Keratinocyte (primary cell): ENCODE measurements at regions not wholly inside any gene's neighbourhood (a gene's known extent, or its start where the extent isn't known, plus 50 kb on each side); places are given as distances from the start of the nearest gene placed in this dataset.

Experiments
- DNase-seq: peaks from one replicate; pipeline ENCODE4 v3.0.0-alpha.2; 2011; ENCODE audit warnings: low read depth, missing footprints, low spot score
- FAIRE-seq: peaks from 2 replicates; lab custom pipeline; 2011; peaks lifted over from hg19 to GRCh38; lab: Jason Lieb, UNC
- H2AFZ ChIP-seq: 2 replicates; pipeline ENCODE4 v1.6.0; 2012; ENCODE audit warnings: low read length, control low read depth, inconsistent platforms; ENCODE audit not compliant: control insufficient read depth
- H3K27ac ChIP-seq: 2 replicates; pipeline ENCODE4 v1.5.1; 2011; ENCODE audit warnings: low read length; ENCODE audit not compliant: control insufficient read depth, insufficient read depth
- H3K27me3 ChIP-seq: 3 replicates; pipeline ENCODE4 v1.6.0; 2011; ENCODE audit warnings: low read length; ENCODE audit not compliant: control insufficient read depth, insufficient read depth; ENCODE audit errors: extremely low read depth
- H3K36me3 ChIP-seq, 2 experiments: 2 replicates in 1 of 2; 3 replicates in 1 of 2; pipeline ENCODE4 v1.5.1; 2011; ENCODE audit warnings: low read length in 2 of 2, mild to moderate bottlenecking in 1 of 2; ENCODE audit not compliant: control insufficient read depth in 2 of 2, insufficient read depth in 2 of 2; ENCODE audit errors: extremely low read depth in 1 of 2
- H3K4me1 ChIP-seq: 3 replicates; pipeline ENCODE4 v1.5.1; 2011; ENCODE audit warnings: low read length; ENCODE audit not compliant: control insufficient read depth, insufficient read depth; ENCODE audit errors: extremely low read depth
- H3K4me2 ChIP-seq: 3 replicates; pipeline ENCODE4 v1.6.0; 2011; ENCODE audit warnings: low read depth, low read length; ENCODE audit not compliant: control insufficient read depth, insufficient read depth; ENCODE audit errors: extremely low read depth
- H3K4me3 ChIP-seq, 3 experiments: fragments of 200-600 bp in 1 of 3; sonication (generic) in 1 of 3; 2 replicates in 2 of 3; 3 replicates in 1 of 3; pipeline ENCODE4 v1.5.1; 2011 to 2016; ENCODE audit warnings: low read length in 3 of 3, mild to moderate bottlenecking in 3 of 3, control low read depth in 2 of 3, inconsistent platforms in 1 of 3, low read depth in 1 of 3, mixed read lengths in 1 of 3, mixed run types in 1 of 3, moderate library complexity in 1 of 3; ENCODE audit not compliant: control insufficient read depth in 2 of 3, insufficient read depth in 2 of 3; ENCODE audit errors: extremely low read depth in 1 of 3
- H3K79me2 ChIP-seq: 2 replicates; pipeline ENCODE4 v1.6.0; 2012; ENCODE audit warnings: low read length; ENCODE audit not compliant: control insufficient read depth, insufficient read depth
- H3K9ac ChIP-seq: 3 replicates; pipeline ENCODE4 v1.6.0; 2011; ENCODE audit warnings: low read length; ENCODE audit not compliant: control insufficient read depth, insufficient read depth; ENCODE audit errors: extremely low read depth
- H3K9me1 ChIP-seq: 3 replicates; pipeline ENCODE4 v1.6.0; 2011; ENCODE audit warnings: low read length; ENCODE audit not compliant: control insufficient read depth, insufficient read depth; ENCODE audit errors: extremely low read depth
- H3K9me3 ChIP-seq: 2 replicates; pipeline ENCODE4 v1.5.1; 2012; ENCODE audit warnings: low read depth, low read length; ENCODE audit not compliant: control insufficient read depth
- H4K20me1 ChIP-seq: 3 replicates; pipeline ENCODE4 v1.6.0; 2011; ENCODE audit warnings: low read length; ENCODE audit not compliant: control insufficient read depth, insufficient read depth; ENCODE audit errors: extremely low read depth
- EZH2 ChIP-seq: IDR thresholded peaks from one replicate; pipeline ENCODE4 v1.6.1; 2012; ENCODE audit warnings: inconsistent platforms, mild to moderate bottlenecking, low read length, moderate library complexity
- dilution Hi-C: fragments of 300-500 bp; cut with MboI; formaldehyde crosslinking; loops from one replicate; pipeline ENCODE4 v1.7.0; 2020; ENCODE audit warnings: low sequenced_read_pairs; ENCODE audit not compliant: extremely low pct_ligation_motif_present
- TF ChIP-seq, protein P1 (sequence below), 3 experiments: IDR thresholded peaks in 1 of 3; conservative IDR thresholded peaks in 1 of 3; optimal IDR thresholded peaks in 1 of 3; 2 replicates in 2 of 3; 3 replicates in 1 of 3; pipeline versions ENCODE3 to v1.5.1; 2011; ENCODE audit warnings: low read length in 3 of 3, mild to moderate bottlenecking in 3 of 3, moderate library complexity in 2 of 3, control low read depth in 1 of 3, inconsistent platforms in 1 of 3; ENCODE audit not compliant: insufficient read depth in 2 of 3; ENCODE audit errors: extremely low read depth in 1 of 3

DNA sequence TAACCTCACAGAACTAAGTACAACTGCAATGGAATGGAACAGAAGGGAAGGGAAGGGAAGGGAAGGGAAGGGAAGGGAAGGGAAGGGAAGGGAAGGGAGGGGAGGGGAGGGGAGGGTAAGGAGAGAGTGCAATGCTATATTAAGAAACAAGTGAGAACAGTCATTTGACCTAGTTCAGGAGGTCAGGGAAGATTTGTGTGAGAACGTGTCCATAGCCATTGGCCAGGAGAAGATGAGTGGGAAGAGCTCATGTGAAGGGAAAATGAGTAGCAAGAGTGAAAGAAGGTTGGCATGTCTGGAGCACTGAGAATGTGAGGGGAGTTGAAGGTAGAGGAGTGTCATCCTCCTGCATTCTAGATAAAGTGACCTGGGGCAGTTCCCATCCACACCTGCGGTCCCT, 481.6 kb downstream of the IRS1 start:
- Histone ChIP-seq H3K36me3 (no peaks in the 10 kb centered on the region), H3K27ac (no peak overlapping the region), H2AFZ (no peak overlapping the region), H3K4me3 (no peak overlapping the region), H3K27me3 (no peaks in the 10 kb centered on the region), H4K20me1 (no peaks in the 10 kb centered on the region), H3K9me3 (no peaks in the 10 kb centered on the region), H3K79me2 (no peaks in the 10 kb centered on the region), H3K9me1 (no peaks in the 10 kb centered on the region), H3K9ac (no peak overlapping the region), H3K4me1 (no peaks in the 10 kb centered on the region), H3K4me2 (no peak overlapping the region)
- no peak for DNase-seq
- FAIRE-seq, result no peak
- TF ChIP-seq, protein P1, sequence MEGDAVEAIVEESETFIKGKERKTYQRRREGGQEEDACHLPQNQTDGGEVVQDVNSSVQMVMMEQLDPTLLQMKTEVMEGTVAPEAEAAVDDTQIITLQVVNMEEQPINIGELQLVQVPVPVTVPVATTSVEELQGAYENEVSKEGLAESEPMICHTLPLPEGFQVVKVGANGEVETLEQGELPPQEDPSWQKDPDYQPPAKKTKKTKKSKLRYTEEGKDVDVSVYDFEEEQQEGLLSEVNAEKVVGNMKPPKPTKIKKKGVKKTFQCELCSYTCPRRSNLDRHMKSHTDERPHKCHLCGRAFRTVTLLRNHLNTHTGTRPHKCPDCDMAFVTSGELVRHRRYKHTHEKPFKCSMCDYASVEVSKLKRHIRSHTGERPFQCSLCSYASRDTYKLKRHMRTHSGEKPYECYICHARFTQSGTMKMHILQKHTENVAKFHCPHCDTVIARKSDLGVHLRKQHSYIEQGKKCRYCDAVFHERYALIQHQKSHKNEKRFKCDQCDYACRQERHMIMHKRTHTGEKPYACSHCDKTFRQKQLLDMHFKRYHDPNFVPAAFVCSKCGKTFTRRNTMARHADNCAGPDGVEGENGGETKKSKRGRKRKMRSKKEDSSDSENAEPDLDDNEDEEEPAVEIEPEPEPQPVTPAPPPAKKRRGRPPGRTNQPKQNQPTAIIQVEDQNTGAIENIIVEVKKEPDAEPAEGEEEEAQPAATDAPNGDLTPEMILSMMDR (optimal IDR thresholded peaks at IDR 0.05 in 1 of 3, IDR thresholded peaks at IDR 0.05 in 1 of 3, conservative IDR thresholded peaks at IDR 0.05 in 1 of 3; ENCODE audit: extremely low read depth in 1 of 3, insufficient read depth in 2 of 3, low read length in 3 of 3), result no peak
- no peak for TF ChIP-seq EZH2
- dilution Hi-C loops, result no loop called here

GRCh38 chr2:226313060-226313459, 486.6 kb downstream of the IRS1 start:
- no peaks in the 10 kb centered on the region for H4K20me1 ChIP-seq
- H3K27me3 ChIP-seq, result no peaks in the 10 kb centered on the region
- FAIRE-seq, result no peak
- no peak for DNase-seq
- dilution Hi-C loops, result no loop called here
- H3K9me3 ChIP-seq, result no peaks in the 10 kb centered on the region
- no peak for TF ChIP-seq EZH2
- TF ChIP-seq, protein P1 (optimal IDR thresholded peaks at IDR 0.05 in 1 of 3, IDR thresholded peaks at IDR 0.05 in 1 of 3, conservative IDR thresholded peaks at IDR 0.05 in 1 of 3; ENCODE audit: extremely low read depth in 1 of 3, insufficient read depth in 2 of 3, low read length in 3 of 3), result no peak
- H3K27ac ChIP-seq, result no peak overlapping the region
- no peak overlapping the region for H3K4me2 ChIP-seq
- no peak overlapping the region for H2AFZ ChIP-seq
- no peaks in the 10 kb centered on the region for H3K36me3 ChIP-seq
- no peaks in the 10 kb centered on the region for H3K9me1 ChIP-seq
- H3K9ac ChIP-seq, result no peak overlapping the region
- H3K4me1 ChIP-seq, result no peaks in the 10 kb centered on the region
- H3K79me2 ChIP-seq, result no peaks in the 10 kb centered on the region
- no peak overlapping the region for H3K4me3 ChIP-seq
